IMR-90 (cell line): ENCODE measurements at regions not wholly inside any gene's neighbourhood (a gene's known extent, or its start where the extent isn't known, plus 50 kb on each side); places are given as distances from the start of the nearest gene placed in this dataset.

Source experiments
- ATAC-seq: fragments of 200-7000 bp; cut with Tn5 transposase; 2 replicates; pipeline ENCODE4 v1.9.1; 2020; ENCODE audit warnings: low read depth, mild to moderate bottlenecking, moderate library complexity
- BruUV-seq: library from RNA; stranded (reverse); fragments of 400-500 nt; replicated peaks from 2 replicates; lab custom pipeline; 2021; lab: Mats Ljungman, UMichigan
- CTCF ChIA-PET: fragments of 300-600 bp; formaldehyde crosslinking; extraction: SDS; loops from one replicate; lab custom pipeline; 2021; ENCODE audit warnings: antibody characterized with exemption; lab: Yijun Ruan, JAX
- POLR2A ChIA-PET: fragments of 300-600 bp; sonication (Branson Sonifier 250); formaldehyde crosslinking; loops from one replicate; lab custom pipeline; 2022; ENCODE audit warnings: antibody characterized with exemption; ENCODE audit not compliant: unreplicated experiment; lab: Charles Lee
- DNase-seq: peaks from one replicate; pipeline ENCODE4 v3.0.0; 2013
- H2AFZ ChIP-seq: replicated peaks from 2 replicates; pipeline ENCODE3; 2013; ENCODE audit warnings: low read length, mild to moderate bottlenecking; ENCODE audit not compliant: poor library complexity
- H2AK5ac ChIP-seq: 2 replicates; pipeline ENCODE4 v1.6.1; 2013; ENCODE audit warnings: low read depth, low read length, inconsistent platforms
- H2AK9ac ChIP-seq: replicated peaks from 2 replicates; pipeline ENCODE3; 2013; ENCODE audit warnings: mild to moderate bottlenecking, low read depth, low read length, moderate library complexity; ENCODE audit not compliant: poor library complexity
- H2BK120ac ChIP-seq: 2 replicates; pipeline ENCODE4 v1.6.1; 2013; ENCODE audit warnings: low read depth, low read length, inconsistent platforms
- H2BK15ac ChIP-seq: 3 replicates; pipeline ENCODE4 v1.6.1; 2013; ENCODE audit warnings: low read depth, low read length, inconsistent platforms
- H2BK20ac ChIP-seq: 2 replicates; pipeline ENCODE4 v1.6.1; 2013; ENCODE audit warnings: low read depth, mild to moderate bottlenecking, inconsistent platforms, low read length, moderate library complexity
- H2BK5ac ChIP-seq: 2 replicates; pipeline ENCODE4 v1.6.1; 2013; ENCODE audit warnings: mild to moderate bottlenecking, low read depth, low read length, inconsistent platforms; ENCODE audit not compliant: poor library complexity, severe bottlenecking
- H3K14ac ChIP-seq: replicated peaks from 2 replicates; pipeline ENCODE4 v1.6.1; 2013; ENCODE audit warnings: low read depth, low read length, inconsistent platforms
- H3K18ac ChIP-seq: 2 replicates; pipeline ENCODE4 v1.6.1; 2013; ENCODE audit warnings: low read depth, low read length, control low read depth
- H3K23ac ChIP-seq: 2 replicates; pipeline ENCODE4 v1.6.1; 2013; ENCODE audit warnings: low read depth, low read length, inconsistent platforms
- H3K27ac ChIP-seq: 2 replicates; pipeline ENCODE4 v1.5.1; 2013; ENCODE audit warnings: mild to moderate bottlenecking, control low read depth, low read length; ENCODE audit not compliant: insufficient read depth
- H3K27me3 ChIP-seq: 2 replicates; pipeline ENCODE4 v1.6.1; 2013; ENCODE audit warnings: low read length; ENCODE audit not compliant: control insufficient read depth, insufficient read depth
- H3K36me3 ChIP-seq: 2 replicates; pipeline ENCODE4 v1.6.1; 2013; ENCODE audit warnings: low read length, mixed read lengths; ENCODE audit not compliant: control insufficient read depth, insufficient read depth
- H3K4ac ChIP-seq: 2 replicates; pipeline ENCODE4 v1.6.1; 2013; ENCODE audit warnings: low read depth, low read length, inconsistent platforms
- H3K4me1 ChIP-seq: 2 replicates; pipeline ENCODE4 v1.6.1; 2013; ENCODE audit warnings: low read length, mixed read lengths; ENCODE audit not compliant: control insufficient read depth, insufficient read depth
- H3K4me2 ChIP-seq: 2 replicates; pipeline ENCODE4 v1.6.1; 2013; ENCODE audit warnings: low read depth, mild to moderate bottlenecking, control low read depth, low read length, moderate library complexity
- H3K4me3 ChIP-seq: 2 replicates; pipeline ENCODE4 v1.5.1; 2013; ENCODE audit warnings: low read depth, mild to moderate bottlenecking, control low read depth, low read length, moderate library complexity; ENCODE audit not compliant: insufficient read depth
- H3K56ac ChIP-seq: 2 replicates; pipeline ENCODE4 v1.6.1; 2013; ENCODE audit warnings: low read length, inconsistent platforms; ENCODE audit not compliant: insufficient read depth; ENCODE audit errors: extremely low read depth
- H3K79me1 ChIP-seq, 2 experiments: 2 replicates each; pipeline ENCODE4 v1.6.1; 2013; ENCODE audit warnings: low read length in 2 of 2, inconsistent platforms in 1 of 2, low read depth in 1 of 2
- H3K9ac ChIP-seq: 2 replicates; pipeline ENCODE4 v1.6.1; 2013; ENCODE audit warnings: low read depth, low read length, control low read depth
- H3K9me1 ChIP-seq: 2 replicates; pipeline ENCODE4 v1.6.1; 2013; ENCODE audit warnings: low read length, inconsistent platforms; ENCODE audit not compliant: insufficient read depth
- H3K9me3 ChIP-seq: 2 replicates; pipeline ENCODE4 v1.6.1; 2013; ENCODE audit warnings: low read length; ENCODE audit not compliant: control insufficient read depth, insufficient read depth
- H4K20me1 ChIP-seq: 2 replicates; pipeline ENCODE4 v1.6.1; 2013; ENCODE audit warnings: low read length, inconsistent platforms; ENCODE audit not compliant: insufficient read depth
- H4K5ac ChIP-seq: 2 replicates; pipeline ENCODE4 v1.6.1; 2013; ENCODE audit warnings: mild to moderate bottlenecking, low read depth, low read length, control low read depth
- H4K8ac ChIP-seq, 2 experiments: 2 replicates each; pipeline ENCODE4 v1.6.1; 2013; ENCODE audit warnings: low read depth in 2 of 2, low read length in 2 of 2, control low read depth in 1 of 2, inconsistent platforms in 1 of 2
- H4K91ac ChIP-seq: 2 replicates; pipeline ENCODE4 v1.6.1; 2013; ENCODE audit warnings: low read depth, low read length, inconsistent platforms; ENCODE audit not compliant: insufficient read depth
- BHLHE40 ChIP-seq: fragments of 150-350 bp; IDR thresholded peaks from 2 replicates; pipeline ENCODE4 v1.6.1; 2016; ENCODE audit warnings: mild to moderate bottlenecking, low read depth, low read length
- CEBPB ChIP-seq: IDR thresholded peaks from 2 replicates; pipeline ENCODE4 v1.6.1; 2012; ENCODE audit warnings: low read depth, low read length, improper control_type of control experiment
- CHD1 ChIP-seq: IDR thresholded peaks from 2 replicates; pipeline ENCODE4 v1.6.1; 2012; ENCODE audit warnings: low read depth, low read length, improper control_type of control experiment
- FOS ChIP-seq: fragments of 150-350 bp; IDR thresholded peaks from 2 replicates; pipeline ENCODE4 v1.6.1; 2016; ENCODE audit warnings: low read depth, low read length
- MAFK ChIP-seq: IDR thresholded peaks from 2 replicates; pipeline ENCODE4 v1.6.1; 2012; ENCODE audit warnings: low read depth, low read length, improper control_type of control experiment
- MAZ ChIP-seq: IDR thresholded peaks from 2 replicates; pipeline ENCODE4 v1.6.1; 2012; ENCODE audit warnings: low read depth, mild to moderate bottlenecking, low read length, improper control_type of control experiment, moderate library complexity, borderline replicate concordance
- MXI1 ChIP-seq: IDR thresholded peaks from 2 replicates; pipeline ENCODE4 v1.6.1; 2012; ENCODE audit warnings: low read depth, mild to moderate bottlenecking, low read length, moderate library complexity, borderline replicate concordance
- NFE2L2 ChIP-seq: fragments of 150-350 bp; IDR thresholded peaks from 2 replicates; pipeline ENCODE4 v1.6.1; 2016; ENCODE audit warnings: low read depth, mild to moderate bottlenecking, low read length
- POLR2A ChIP-seq: IDR thresholded peaks from 2 replicates; pipeline ENCODE4 v1.6.1; 2012; ENCODE audit warnings: mild to moderate bottlenecking, low read depth, low read length
- RAD21 ChIP-seq: IDR thresholded peaks from 2 replicates; pipeline ENCODE4 v1.6.1; 2012; ENCODE audit warnings: low read length, improper control_type of control experiment
- RCOR1 ChIP-seq: IDR thresholded peaks from 2 replicates; pipeline ENCODE4 v1.6.1; 2012; ENCODE audit warnings: mild to moderate bottlenecking, low read length, improper control_type of control experiment; ENCODE audit not compliant: insufficient replicate concordance
- RFX5 ChIP-seq: IDR thresholded peaks from 2 replicates; pipeline ENCODE4 v1.8.0; 2012; ENCODE audit warnings: low read depth, mild to moderate bottlenecking, low read length, moderate library complexity
- SMC3 ChIP-seq: fragments of 150-350 bp; IDR thresholded peaks from 2 replicates; pipeline ENCODE4 v1.6.1; 2016; ENCODE audit warnings: low read depth, mild to moderate bottlenecking, antibody characterized with exemption, low read length, moderate library complexity
- WGBS, 2 experiments: methylation state at CpG; one replicate each; pipeline versions ENCODE4 v1.1.5 to v1.1.7; 2013; ENCODE audit warnings: missing lambda C conversion rate in 2 of 2; ENCODE audit not compliant: insufficient read length in 1 of 2; ENCODE audit errors: extremely low coverage in 2 of 2; 5-methylcytosine and 5-hydroxymethylcytosine counted together
- dilution Hi-C: fragments of 300-500 bp; cut with HindIII; formaldehyde crosslinking; loops from one replicate; pipeline ENCODE4 v1.14.3; 2018; ENCODE audit warnings: low sequenced_read_pairs; ENCODE audit not compliant: unreplicated experiment
- in situ Hi-C: fragments of 300-500 bp; cut with MboI; formaldehyde crosslinking; loops from 3 replicates; pipeline ENCODE4 v1.14.3; 2019; ENCODE audit warnings: low sequenced_read_pairs, inconsistent platforms, mixed read lengths
- intact Hi-C: fragments of 100-400 bp; cut with micrococcal nuclease; formaldehyde crosslinking; loops from 2 replicates; pipeline ENCODE4 v1.10.0; 2022
- TF ChIP-seq, protein P1 (sequence below): fragments of 150-350 bp; IDR thresholded peaks from 2 replicates; pipeline ENCODE4 v1.6.1; 2016; ENCODE audit warnings: low read depth, mild to moderate bottlenecking, low read length, moderate library complexity, borderline replicate concordance
- TF ChIP-seq, protein P2 (sequence below): conservative IDR thresholded peaks from 2 replicates; pipeline ENCODE4 v1.5.1; 2012; ENCODE audit warnings: mild to moderate bottlenecking, low read depth, low read length, improper control_type of control experiment
- TF ChIP-seq, protein P3 (sequence below): fragments of 150-350 bp; IDR thresholded peaks from 2 replicates; pipeline ENCODE4 v1.6.1; 2017; ENCODE audit warnings: mild to moderate bottlenecking, antibody characterized with exemption, low read length, low read depth

DNA sequence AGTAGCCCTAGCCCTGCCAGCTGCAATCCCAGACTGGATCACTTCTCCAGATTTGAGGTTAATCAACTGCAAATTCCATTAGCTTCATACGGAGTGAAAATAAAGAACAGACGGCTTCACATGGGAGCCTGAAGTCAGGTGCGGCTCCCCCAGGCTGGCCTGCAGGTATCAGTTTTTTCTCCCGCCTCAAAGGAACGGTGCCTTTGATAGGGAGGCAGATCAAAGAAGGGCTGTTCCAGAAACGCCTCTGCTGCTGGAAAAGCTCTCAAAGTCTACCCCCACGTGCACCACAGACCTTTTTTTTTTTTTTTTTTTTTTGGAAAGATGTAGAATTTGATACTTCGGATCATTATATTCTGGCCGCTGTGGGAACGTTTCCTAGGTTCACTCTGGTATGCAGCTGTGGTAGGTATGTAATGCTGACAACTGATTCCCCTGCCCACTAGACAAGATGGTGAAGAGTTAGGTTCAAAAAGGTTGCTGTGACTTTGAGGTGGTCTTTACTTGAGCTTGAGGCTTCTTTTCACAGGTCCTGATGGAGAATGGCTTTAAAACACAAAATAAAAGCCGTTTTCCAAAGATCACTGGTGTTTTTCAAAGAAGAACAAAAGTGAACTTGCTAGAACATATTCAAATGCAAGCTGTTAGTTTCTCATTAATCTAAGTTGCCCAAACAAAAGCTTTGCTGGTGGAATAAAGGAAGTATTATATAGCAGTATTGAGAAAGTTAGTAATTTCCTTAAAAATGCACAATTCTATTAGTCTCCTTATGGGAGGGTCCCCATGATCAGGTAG lies 189.0 kb upstream of the NFIA start:
- Histone ChIP-seq H3K27ac (no peak overlapping the region), H3K27me3 (no peaks in the 10 kb centered on the region), H3K9me3 (no peaks in the 10 kb centered on the region), H4K91ac (no peak overlapping the region), H2AK5ac (no peak overlapping the region), H3K79me1 (no peaks in the 10 kb centered on the region), H4K5ac (no peak overlapping the region), H4K8ac (no peak overlapping the region), H2AK9ac (no peak overlapping the region), H3K4me3 (no peak overlapping the region), H3K14ac (no peak overlapping the region), H3K4ac (no peak overlapping the region), H3K23ac (no peak overlapping the region), H3K9ac (no peak overlapping the region), H3K4me1 (no peaks in the 10 kb centered on the region), H2AFZ (no peak overlapping the region), H2BK120ac (no peak overlapping the region), H2BK5ac (no peak overlapping the region), H3K18ac (no peak overlapping the region), H3K36me3 (no peaks in the 10 kb centered on the region), H4K20me1 (no peaks in the 10 kb centered on the region), H3K9me1 (no peaks in the 10 kb centered on the region), H2BK20ac (no peak overlapping the region), H2BK15ac (no peak overlapping the region), H3K56ac (no peak overlapping the region), H3K4me2 (no peak overlapping the region)
- TF ChIP-seq, protein P1, sequence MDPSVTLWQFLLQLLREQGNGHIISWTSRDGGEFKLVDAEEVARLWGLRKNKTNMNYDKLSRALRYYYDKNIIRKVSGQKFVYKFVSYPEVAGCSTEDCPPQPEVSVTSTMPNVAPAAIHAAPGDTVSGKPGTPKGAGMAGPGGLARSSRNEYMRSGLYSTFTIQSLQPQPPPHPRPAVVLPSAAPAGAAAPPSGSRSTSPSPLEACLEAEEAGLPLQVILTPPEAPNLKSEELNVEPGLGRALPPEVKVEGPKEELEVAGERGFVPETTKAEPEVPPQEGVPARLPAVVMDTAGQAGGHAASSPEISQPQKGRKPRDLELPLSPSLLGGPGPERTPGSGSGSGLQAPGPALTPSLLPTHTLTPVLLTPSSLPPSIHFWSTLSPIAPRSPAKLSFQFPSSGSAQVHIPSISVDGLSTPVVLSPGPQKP = no peak
- TF ChIP-seq, protein P2, sequence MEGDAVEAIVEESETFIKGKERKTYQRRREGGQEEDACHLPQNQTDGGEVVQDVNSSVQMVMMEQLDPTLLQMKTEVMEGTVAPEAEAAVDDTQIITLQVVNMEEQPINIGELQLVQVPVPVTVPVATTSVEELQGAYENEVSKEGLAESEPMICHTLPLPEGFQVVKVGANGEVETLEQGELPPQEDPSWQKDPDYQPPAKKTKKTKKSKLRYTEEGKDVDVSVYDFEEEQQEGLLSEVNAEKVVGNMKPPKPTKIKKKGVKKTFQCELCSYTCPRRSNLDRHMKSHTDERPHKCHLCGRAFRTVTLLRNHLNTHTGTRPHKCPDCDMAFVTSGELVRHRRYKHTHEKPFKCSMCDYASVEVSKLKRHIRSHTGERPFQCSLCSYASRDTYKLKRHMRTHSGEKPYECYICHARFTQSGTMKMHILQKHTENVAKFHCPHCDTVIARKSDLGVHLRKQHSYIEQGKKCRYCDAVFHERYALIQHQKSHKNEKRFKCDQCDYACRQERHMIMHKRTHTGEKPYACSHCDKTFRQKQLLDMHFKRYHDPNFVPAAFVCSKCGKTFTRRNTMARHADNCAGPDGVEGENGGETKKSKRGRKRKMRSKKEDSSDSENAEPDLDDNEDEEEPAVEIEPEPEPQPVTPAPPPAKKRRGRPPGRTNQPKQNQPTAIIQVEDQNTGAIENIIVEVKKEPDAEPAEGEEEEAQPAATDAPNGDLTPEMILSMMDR = no peak
- TF ChIP-seq POLR2A (no peak), NFE2L2 (no peak), CEBPB (no peak), CHD1 (no peak), RCOR1 (no peak), FOS (no peak), RAD21 (no peak), MXI1 (no peak), MAZ (no peak), RFX5 (no peak), SMC3 (no peak), MAFK (no peak), BHLHE40 (no peak)
- TF ChIP-seq, protein P3, sequence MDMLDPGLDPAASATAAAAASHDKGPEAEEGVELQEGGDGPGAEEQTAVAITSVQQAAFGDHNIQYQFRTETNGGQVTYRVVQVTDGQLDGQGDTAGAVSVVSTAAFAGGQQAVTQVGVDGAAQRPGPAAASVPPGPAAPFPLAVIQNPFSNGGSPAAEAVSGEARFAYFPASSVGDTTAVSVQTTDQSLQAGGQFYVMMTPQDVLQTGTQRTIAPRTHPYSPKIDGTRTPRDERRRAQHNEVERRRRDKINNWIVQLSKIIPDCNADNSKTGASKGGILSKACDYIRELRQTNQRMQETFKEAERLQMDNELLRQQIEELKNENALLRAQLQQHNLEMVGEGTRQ = no peak
- 80% methylated on average over 1 of the region's 11 CpGs; no CpG with 5 or more reads in 1 of the 2 experiments for WGBS, 2 experiments
- ATAC-seq (no peak), DNase-seq (no peak)
- ChIA-PET CTCF (interaction anchor here (0.6 kb wide), 2 partner anchors 74 to 85 kb away, joined by 3 to 4 read pairs; no protein-coding TSS in a partner anchor), POLR2A (no interaction called here)
- in situ Hi-C loops = no loop called here
- no TSS peak for BruUV-seq
- dilution Hi-C loops = no loop called here
- intact Hi-C loops = no loop called here
